Fibroblast of mammary gland (primary cell): ENCODE measurements at regions not wholly inside any gene's neighbourhood (a gene's known extent, or its start where the extent isn't known, plus 50 kb on each side); places are given as distances from the start of the nearest gene placed in this dataset.

Experiments used
- DNase-seq: peaks from one replicate; pipeline ENCODE4 v3.0.0-alpha.2; 2010; ENCODE audit warnings: low read depth
- H3K4me3 ChIP-seq: 2 replicates; pipeline ENCODE4 v1.5.1; 2011; ENCODE audit warnings: low read depth, mild to moderate bottlenecking, low read length, moderate library complexity; ENCODE audit not compliant: control insufficient read depth
- TF ChIP-seq, protein P1 (sequence below): conservative IDR thresholded peaks from 2 replicates; pipeline ENCODE4 v1.5.1; 2011; ENCODE audit warnings: low read depth, low read length, inconsistent platforms; ENCODE audit not compliant: control insufficient read depth, insufficient read depth

DNA sequence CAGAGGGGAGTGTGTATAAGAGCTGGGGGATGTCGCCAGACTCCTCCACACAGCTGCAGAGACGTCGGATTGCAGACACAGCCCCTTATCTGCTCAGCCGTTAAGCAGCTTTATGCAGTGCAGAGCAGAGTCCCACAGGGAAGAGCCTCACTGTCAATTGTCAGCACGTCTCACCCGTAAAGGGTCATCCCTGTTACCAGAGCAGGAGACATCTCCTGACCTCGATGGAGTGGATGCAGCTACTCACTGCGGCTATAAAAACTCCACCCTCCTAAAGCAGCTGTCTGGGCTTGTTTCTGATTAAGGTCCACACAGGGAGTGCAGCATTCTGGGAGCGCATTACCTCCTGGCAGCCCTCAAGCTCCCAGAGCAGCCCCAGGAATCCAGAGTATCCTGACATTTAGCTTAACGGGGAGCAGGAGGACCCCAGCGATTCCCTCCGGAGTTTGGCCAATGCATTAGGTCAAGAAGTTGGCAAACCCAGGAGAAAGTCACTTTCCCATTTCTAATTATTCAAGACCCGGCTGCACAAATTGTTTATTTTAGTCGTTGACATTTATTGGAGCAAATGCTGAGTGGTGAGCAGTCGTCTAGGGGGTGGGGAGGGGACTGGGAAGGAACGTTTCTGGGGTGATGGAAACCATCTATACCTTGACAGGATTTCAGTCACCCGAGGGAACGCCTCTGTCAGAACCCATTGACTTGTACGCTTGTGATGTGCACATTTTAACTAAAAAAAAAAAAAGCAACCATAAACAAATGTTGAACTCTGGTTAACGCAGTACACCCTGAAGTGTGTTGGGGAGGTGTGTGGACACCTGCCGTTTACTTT is 100.0 kb upstream of the ZNF469 start:
- TF ChIP-seq, protein P1, sequence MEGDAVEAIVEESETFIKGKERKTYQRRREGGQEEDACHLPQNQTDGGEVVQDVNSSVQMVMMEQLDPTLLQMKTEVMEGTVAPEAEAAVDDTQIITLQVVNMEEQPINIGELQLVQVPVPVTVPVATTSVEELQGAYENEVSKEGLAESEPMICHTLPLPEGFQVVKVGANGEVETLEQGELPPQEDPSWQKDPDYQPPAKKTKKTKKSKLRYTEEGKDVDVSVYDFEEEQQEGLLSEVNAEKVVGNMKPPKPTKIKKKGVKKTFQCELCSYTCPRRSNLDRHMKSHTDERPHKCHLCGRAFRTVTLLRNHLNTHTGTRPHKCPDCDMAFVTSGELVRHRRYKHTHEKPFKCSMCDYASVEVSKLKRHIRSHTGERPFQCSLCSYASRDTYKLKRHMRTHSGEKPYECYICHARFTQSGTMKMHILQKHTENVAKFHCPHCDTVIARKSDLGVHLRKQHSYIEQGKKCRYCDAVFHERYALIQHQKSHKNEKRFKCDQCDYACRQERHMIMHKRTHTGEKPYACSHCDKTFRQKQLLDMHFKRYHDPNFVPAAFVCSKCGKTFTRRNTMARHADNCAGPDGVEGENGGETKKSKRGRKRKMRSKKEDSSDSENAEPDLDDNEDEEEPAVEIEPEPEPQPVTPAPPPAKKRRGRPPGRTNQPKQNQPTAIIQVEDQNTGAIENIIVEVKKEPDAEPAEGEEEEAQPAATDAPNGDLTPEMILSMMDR = no peak
- H3K4me3 ChIP-seq = no peak overlapping the region
- DNase-seq = peak; percentile 37

DNA sequence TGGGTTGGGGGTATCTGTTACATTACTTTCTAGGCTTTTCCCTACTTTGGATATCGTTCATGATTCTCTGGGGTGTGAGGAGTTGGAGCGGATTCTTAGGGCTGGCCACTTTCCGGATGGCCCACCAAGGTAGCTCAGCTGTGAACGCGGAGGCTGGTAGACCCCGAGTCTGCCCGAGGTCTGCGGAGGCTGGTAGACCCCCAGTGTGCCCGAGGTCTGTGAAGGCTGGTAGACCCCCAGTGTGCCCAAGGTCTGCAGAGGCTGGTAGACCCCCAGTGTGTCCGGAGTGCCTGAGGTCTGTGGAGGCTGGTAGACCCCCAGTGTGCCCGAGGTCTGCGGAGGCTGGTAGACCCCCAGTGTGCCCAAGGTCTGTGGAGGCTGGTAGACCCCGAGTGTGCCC is 99.2 kb upstream of the ZNF469 start:
- H3K4me3 ChIP-seq = no peak overlapping the region
- TF ChIP-seq, protein P1 = no peak
- DNase-seq = no peak

DNA sequence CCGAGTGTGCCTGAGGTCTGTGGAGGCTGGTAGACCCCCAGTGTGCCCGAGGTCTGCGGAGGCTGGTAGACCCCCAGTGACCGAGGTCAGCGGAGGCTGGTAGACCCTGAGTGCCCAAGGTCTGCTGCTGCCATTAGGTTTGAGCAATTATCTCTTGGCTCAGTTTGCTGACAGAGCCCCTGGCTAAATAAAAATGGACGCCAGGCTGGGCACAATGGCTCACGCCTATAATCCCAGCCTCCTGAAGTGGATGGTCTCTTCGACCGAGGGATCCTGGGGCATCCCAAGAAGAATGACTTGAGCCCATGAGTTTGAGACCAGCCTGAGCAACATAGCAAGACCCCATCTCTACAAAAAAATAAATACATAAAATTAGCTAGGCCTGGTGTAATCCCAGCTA is 98.7 kb upstream of the ZNF469 start:
- no peak overlapping the region for H3K4me3 ChIP-seq
- no peak for DNase-seq
- TF ChIP-seq, protein P1 = no peak

DNA sequence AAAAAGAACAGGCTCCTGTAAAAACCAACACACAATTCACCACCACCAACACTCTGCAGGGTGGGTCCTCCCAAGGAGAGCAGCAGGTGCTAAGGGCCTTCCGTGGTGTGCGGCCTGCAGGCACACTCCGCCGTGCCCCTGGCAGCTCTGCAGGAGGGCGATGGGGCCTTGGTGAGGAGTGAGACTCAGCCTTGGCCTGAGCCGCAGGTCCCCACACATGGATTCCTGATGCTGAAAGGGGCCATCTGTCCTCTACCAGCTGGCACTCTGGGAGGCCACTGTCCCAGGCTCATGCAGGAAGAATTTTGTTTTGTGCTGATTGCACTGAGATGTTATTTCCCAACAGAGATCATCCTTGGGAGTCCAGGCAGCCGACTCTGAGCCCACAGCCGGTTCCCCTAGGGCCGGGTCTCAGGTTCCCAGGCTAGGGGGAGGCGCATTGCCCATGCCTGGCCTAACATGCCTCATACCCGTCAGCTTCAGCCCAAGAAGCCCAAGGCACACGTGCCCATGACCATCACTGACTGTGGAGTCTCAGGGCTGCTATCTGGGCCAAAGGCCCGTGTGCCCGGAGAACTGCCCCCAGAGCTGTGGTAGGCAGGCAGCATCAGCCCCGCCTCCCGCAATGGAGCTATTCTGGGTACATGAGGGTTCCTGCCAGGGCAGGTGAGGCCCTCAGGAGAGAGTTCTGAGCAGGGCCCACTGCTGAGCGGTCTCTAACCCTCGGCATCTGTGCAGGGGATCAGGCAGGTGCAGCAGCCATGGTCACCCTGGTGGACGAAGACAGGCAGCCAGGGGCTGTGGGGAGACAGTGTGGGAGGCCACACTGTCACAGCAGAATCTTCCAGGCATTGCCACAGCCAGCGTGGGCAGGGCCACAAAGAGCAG is 97.9 kb upstream of the ZNF469 start:
- TF ChIP-seq, protein P1 = no peak
- H3K4me3 ChIP-seq = no peak overlapping the region
- no peak for DNase-seq

DNA sequence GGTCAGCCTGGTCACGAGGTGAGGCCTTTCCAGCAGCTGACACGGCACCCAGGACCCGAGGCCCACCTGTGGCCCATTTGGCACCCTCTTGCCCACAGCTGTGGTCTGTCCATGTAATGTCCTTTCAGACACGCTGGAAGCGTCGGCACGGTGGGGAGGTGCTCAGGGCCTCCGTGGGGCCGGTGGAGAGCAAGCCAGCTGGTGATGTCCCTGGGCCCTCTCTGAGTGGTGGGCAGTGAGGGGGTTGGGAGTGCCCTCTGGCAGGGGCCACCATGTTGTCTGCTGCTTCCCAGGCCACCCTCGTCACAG is 97.3 kb upstream of the ZNF469 start:
- DNase-seq = no peak
- TF ChIP-seq, protein P1 = no peak

DNA sequence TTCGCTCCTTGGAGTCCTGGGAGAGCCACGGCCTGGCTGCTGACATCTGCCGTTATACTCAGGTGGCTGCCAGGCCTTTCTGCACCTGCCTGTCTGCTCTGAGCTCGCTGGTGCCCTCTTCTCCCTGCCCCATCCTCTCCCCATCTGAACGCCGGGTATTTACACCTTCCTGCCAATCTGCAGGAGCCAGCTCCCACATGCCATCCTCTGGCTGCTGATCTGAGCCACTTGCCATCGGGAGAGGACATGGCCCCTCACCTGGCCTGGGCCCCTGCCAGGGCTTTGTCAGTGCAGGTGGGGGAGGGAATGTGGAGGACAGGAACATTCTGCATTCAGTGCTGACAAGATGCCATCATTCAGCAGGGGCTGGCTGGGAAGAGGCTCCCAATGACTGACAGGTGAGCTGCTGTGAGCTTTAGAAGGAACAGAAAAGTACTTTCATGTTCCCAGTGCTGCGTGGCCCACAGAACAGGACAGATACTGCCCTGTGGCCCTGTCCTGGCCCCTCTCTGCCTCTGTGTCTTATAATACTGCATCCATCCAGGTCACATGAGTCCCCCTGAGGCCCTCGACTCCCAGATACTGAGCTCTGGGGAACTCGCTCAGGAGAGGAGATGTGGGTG is 96.3 kb upstream of the ZNF469 start:
- TF ChIP-seq, protein P1 = no peak
- no peak overlapping the region for H3K4me3 ChIP-seq
- no peak for DNase-seq

More for the DNA sequence above, 97.3 kb upstream of the ZNF469 start:
- no peak overlapping the region for H3K4me3 ChIP-seq
